Fibroblast of villous mesenchyme (primary cell): ENCODE measurements at regions not wholly inside any gene's neighbourhood (a gene's known extent, or its start where the extent isn't known, plus 50 kb on each side); places are given as distances from the start of the nearest gene placed in this dataset.

Source experiments
- DNase-seq: peaks from one replicate; pipeline ENCODE4 v3.0.0-alpha.2; 2010; ENCODE audit warnings: low read depth
- H3K4me3 ChIP-seq: 2 replicates; pipeline ENCODE4 v1.5.1; 2011; ENCODE audit warnings: low read depth, mild to moderate bottlenecking, low read length
- CTCF ChIP-seq: IDR thresholded peaks from 2 replicates; pipeline ENCODE4 v1.5.1; 2012; ENCODE audit warnings: low read depth, mild to moderate bottlenecking, low read length; ENCODE audit not compliant: insufficient read depth

- no peak for DNase-seq
- H3K4me3 ChIP-seq, result no peak overlapping the region
- no peak for TF ChIP-seq CTCF
Measured at GRCh38 chr6:90915224-90915915, 328.5 kb upstream of the MAP3K7 start.

DNA sequence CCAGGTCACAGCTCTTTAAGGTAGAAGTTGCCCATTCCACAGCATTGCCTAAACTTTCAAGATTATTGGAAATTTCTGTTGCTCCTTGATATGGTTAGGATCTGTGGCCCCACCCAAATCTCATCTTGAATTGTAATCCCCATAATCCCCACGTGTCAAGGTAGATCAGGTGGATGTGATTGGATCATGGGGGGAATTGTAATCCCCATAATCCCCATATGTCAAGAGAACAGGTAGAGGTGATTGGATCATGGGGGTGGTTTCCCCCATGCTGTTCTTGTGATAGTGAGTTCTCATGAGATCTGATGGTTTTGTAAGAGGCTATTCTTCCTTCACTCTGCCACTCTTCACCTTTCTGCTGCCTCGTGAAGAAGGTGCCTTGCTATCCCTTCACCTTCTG is 327.4 kb upstream of the MAP3K7 start:
- no peak for TF ChIP-seq CTCF
- DNase-seq, result no peak

GRCh38 chr6:90913266-90913960 is 326.5 kb upstream of the MAP3K7 start:
- no peak overlapping the region for H3K4me3 ChIP-seq
- no peak for TF ChIP-seq CTCF
- DNase-seq, result no peak

More for the DNA sequence above, 327.4 kb upstream of the MAP3K7 start:
- no peak overlapping the region for H3K4me3 ChIP-seq

DNA sequence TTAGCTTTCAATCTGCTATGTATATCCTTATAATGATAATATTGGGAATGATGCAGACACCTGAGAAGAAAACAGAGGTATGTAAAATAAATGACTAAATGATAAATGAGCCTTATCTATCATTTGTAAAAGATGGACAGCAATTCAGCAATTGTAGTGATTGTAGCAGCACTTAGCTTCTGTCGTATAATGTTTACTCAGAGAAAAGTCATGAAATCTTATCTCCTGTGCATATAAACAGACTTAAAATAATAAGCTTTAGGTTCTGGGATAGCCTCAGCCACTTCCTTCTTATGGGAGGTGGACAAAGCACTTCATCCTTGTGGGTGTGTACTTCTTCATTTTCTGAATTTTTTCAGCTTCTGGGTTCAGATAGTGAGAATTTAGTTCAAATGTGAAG is 324.8 kb upstream of the MAP3K7 start:
- no peak for DNase-seq
- H3K4me3 ChIP-seq, result no peak overlapping the region
- no peak for TF ChIP-seq CTCF

DNA sequence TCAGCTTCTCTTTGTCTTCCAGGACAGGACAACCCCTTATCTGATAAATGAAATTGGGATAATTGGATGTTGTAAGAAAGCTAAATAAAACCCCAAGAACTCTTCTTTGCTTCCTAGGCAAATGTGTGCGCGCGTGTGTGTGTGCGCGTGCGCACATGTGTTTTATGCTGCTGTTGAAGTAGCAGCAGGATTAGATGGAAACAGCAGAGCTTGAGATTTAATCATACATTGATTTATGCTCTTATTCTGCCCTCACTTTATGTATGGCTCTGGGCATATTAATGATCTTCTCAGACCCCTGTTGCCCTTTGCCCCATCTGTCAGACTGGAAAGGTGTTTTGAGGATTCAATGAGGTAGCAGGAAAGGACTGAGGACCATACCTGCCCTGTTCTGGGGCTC is 324.0 kb upstream of the MAP3K7 start:
- TF ChIP-seq CTCF, result no peak
- no peak overlapping the region for H3K4me3 ChIP-seq
- no peak for DNase-seq

GRCh38 chr6:90907931-90908655 is 321.2 kb upstream of the MAP3K7 start:
- no peak overlapping the region for H3K4me3 ChIP-seq
- no peak for DNase-seq
- no peak for TF ChIP-seq CTCF
